MCF 10A (cell line): ENCODE measurements at regions not wholly inside any gene's neighbourhood (a gene's known extent, or its start where the extent isn't known, plus 50 kb on each side); places are given as distances from the start of the nearest gene placed in this dataset.

Experiments used
- BruUV-seq: library from RNA; stranded (reverse); fragments of 400-500 nt; replicated peaks from 2 replicates; lab custom pipeline; 2021; lab: Mats Ljungman, UMichigan
- CTCF ChIA-PET: fragments of 300-600 bp; sonication (Branson Sonifier 250); formaldehyde crosslinking; extraction: SDS; loops from one replicate; lab custom pipeline; 2021; ENCODE audit warnings: antibody characterized with exemption, inconsistent platforms; lab: Yijun Ruan, JAX
- POLR2A ChIA-PET: fragments of 300-600, 350-650 bp; sonication (Branson Sonifier 250); formaldehyde crosslinking; extraction: SDS; loops from one replicate; lab custom pipeline; 2020; ENCODE audit warnings: antibody characterized with exemption, inconsistent platforms; lab: Yijun Ruan, JAX
- DNase-seq: peaks from one replicate; pipeline ENCODE4 v3.0.0-alpha.2; 2018; ENCODE audit not compliant: unreplicated experiment
- H3K27ac Mint-ChIP-seq: one replicate; pipeline ENCODE4 v1.8.0; 2022; ENCODE audit warnings: mild to moderate bottlenecking, low read depth, mixed read lengths; ENCODE audit not compliant: unreplicated experiment
- H3K27me3 Mint-ChIP-seq: one replicate; pipeline ENCODE4 v1.8.0; 2022; ENCODE audit warnings: mixed read lengths; ENCODE audit not compliant: insufficient read depth, unreplicated experiment
- H3K36me3 Mint-ChIP-seq: one replicate; pipeline ENCODE4 v1.8.0; 2022; ENCODE audit warnings: mild to moderate bottlenecking, moderate library complexity, mixed read lengths; ENCODE audit not compliant: insufficient read depth, unreplicated experiment
- H3K4me1 Mint-ChIP-seq: one replicate; pipeline ENCODE4 v1.8.0; 2022; ENCODE audit warnings: mixed read lengths; ENCODE audit not compliant: insufficient read depth, unreplicated experiment
- H3K4me3 Mint-ChIP-seq: one replicate; pipeline ENCODE4 v1.8.0; 2022; ENCODE audit warnings: mild to moderate bottlenecking, moderate library complexity, mixed read lengths; ENCODE audit not compliant: unreplicated experiment
- H3K9me3 Mint-ChIP-seq: one replicate; pipeline ENCODE4 v1.8.0; 2022; ENCODE audit warnings: mixed read lengths; ENCODE audit not compliant: unreplicated experiment
- intact Hi-C: fragments of 100-400 bp; cut with micrococcal nuclease; formaldehyde crosslinking; loops from 2 replicates; pipeline ENCODE4 v1.14.1; 2022
- TF ChIP-seq, protein P1 (sequence below): fragments of 200-600 bp; IDR thresholded peaks from one replicate; pipeline ENCODE4 v1.8.0; 2022; ENCODE audit warnings: antibody characterized with exemption, mild to moderate bottlenecking; ENCODE audit not compliant: unreplicated experiment

DNA sequence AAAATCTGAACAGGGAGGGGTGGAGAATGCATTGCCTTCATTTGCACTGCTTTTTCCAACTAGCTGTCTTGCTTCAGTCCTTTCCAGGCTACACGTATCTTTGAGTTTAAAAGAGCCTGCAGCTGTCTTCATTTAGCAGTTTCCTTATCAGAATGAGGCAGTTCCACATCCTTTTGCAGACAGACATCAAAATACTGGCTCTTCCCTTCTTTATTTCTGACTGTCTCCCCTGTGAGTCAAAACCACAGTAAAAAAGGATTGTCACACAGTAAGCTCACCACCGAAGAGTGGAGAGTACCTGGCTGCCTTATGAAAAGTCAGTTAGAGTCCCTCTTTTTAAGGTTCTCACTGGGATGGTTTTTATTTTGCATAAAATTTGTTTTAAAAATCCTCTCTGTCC is 205.5 kb upstream of the CD96 start:
- H3K4me1 Mint-ChIP-seq: peaks cover 23% of the 10 kb centered on the region
- no peak overlapping the region for H3K4me3 Mint-ChIP-seq
- no peak for DNase-seq
- H3K27me3 Mint-ChIP-seq: no peaks in the 10 kb centered on the region
- H3K27ac Mint-ChIP-seq: no peak overlapping the region
- no peaks in the 10 kb centered on the region for H3K36me3 Mint-ChIP-seq
- H3K9me3 Mint-ChIP-seq: peaks cover 7% of the 10 kb centered on the region
- POLR2A ChIA-PET: no interaction called here
- CTCF ChIA-PET: interaction anchor here (0.6 to 1.8 kb wide), 7 partner anchors 10 to 1807 kb away, joined by 3 to 4 read pairs (median 4); no protein-coding TSS in a partner anchor
- intact Hi-C loops: loop anchor here (5.0 kb wide), 1 partner anchor 324 kb away; no protein-coding TSS in a partner anchor
- no TSS peak for BruUV-seq
- TF ChIP-seq, protein P1, sequence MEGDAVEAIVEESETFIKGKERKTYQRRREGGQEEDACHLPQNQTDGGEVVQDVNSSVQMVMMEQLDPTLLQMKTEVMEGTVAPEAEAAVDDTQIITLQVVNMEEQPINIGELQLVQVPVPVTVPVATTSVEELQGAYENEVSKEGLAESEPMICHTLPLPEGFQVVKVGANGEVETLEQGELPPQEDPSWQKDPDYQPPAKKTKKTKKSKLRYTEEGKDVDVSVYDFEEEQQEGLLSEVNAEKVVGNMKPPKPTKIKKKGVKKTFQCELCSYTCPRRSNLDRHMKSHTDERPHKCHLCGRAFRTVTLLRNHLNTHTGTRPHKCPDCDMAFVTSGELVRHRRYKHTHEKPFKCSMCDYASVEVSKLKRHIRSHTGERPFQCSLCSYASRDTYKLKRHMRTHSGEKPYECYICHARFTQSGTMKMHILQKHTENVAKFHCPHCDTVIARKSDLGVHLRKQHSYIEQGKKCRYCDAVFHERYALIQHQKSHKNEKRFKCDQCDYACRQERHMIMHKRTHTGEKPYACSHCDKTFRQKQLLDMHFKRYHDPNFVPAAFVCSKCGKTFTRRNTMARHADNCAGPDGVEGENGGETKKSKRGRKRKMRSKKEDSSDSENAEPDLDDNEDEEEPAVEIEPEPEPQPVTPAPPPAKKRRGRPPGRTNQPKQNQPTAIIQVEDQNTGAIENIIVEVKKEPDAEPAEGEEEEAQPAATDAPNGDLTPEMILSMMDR: no peak

DNA sequence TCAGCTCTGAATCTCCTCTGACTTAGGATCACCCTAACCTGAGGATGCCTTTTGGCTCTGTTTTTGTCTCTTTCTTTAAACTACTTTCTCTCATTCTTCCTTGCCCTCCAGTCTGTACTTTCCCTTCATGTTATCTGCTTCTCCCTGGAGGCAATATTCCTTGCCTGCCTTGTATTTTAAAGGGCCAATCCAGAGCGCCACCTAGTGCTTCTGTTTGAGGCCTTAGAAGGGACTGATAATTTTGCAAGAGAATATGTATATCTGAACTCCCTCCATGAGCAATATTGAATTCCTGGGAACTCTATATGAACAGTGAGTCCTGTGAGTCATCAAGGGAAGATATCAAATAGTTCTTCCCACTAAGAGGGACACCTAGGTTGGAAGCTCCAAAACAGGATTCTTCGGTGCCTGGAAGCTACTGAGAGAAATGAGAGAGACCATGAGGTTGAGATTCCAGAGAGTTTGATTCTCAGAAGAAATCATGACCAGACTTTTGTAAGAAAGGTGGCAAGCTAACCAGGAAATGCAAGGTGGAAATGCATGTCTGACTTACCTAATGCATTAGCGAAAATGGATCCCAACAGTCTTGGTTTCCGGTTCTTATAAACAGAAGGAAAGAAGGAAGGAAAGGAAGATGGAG is 203.8 kb upstream of the CD96 start:
- intact Hi-C loops: loop anchor here (1.0 to 5.0 kb wide), 6 partner anchors 128 to 1805 kb away; no protein-coding TSS in a partner anchor
- TF ChIP-seq, protein P1: peak; percentile 60
- Mint-ChIP-seq H3K36me3 (no peaks in the 10 kb centered on the region), H3K27ac (no peak overlapping the region), H3K4me3 (no peak overlapping the region), H3K4me1 (peaks cover 19% of the 10 kb centered on the region), H3K9me3 (peaks cover 7% of the 10 kb centered on the region), H3K27me3 (no peaks in the 10 kb centered on the region)
- BruUV-seq: no TSS peak
- peak; percentile 78 for DNase-seq
- POLR2A ChIA-PET: interaction anchor here (0.7 kb wide), 1 partner anchor 382 kb away, joined by 3 read pairs; no protein-coding TSS in a partner anchor
- CTCF ChIA-PET: interaction anchor here (0.5 to 2.0 kb wide), 22 partner anchors 9 to 1806 kb away, joined by 3 to 7 read pairs (median 3); no protein-coding TSS in a partner anchor

DNA sequence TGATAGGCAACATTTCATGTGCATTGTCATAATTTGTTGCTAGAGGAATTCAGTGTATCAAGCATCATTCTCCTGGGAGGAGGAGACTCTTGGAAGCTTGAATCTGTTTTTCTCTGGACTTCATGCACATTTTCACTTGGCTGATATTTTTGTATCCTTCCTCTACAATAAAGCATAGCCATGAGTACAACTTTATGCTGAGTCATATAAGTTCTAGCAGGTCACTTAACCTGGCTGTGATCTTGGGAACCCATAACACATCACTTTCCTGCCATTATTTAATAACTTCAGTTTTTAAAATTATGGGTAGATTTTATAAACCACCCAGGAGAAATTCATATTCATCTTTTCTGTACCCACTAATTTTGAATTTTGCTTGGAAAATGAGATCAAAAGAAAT is 203.0 kb upstream of the CD96 start:
- no peak overlapping the region for H3K27ac Mint-ChIP-seq
- BruUV-seq: no TSS peak
- no peaks in the 10 kb centered on the region for H3K27me3 Mint-ChIP-seq
- H3K36me3 Mint-ChIP-seq: no peaks in the 10 kb centered on the region
- POLR2A ChIA-PET: no interaction called here
- peaks cover 7% of the 10 kb centered on the region for H3K9me3 Mint-ChIP-seq
- H3K4me1 Mint-ChIP-seq: peaks cover 11% of the 10 kb centered on the region
- no peak for DNase-seq
- CTCF ChIA-PET: interaction anchor here (0.7 to 2.0 kb wide), 7 partner anchors 12 to 1024 kb away, joined by 3 to 6 read pairs (median 3); no protein-coding TSS in a partner anchor
- intact Hi-C loops: loop anchor here (2.0 to 5.0 kb wide), 4 partner anchors 200 to 1806 kb away; no protein-coding TSS in a partner anchor
- TF ChIP-seq, protein P1: no peak
- no peak overlapping the region for H3K4me3 Mint-ChIP-seq

DNA sequence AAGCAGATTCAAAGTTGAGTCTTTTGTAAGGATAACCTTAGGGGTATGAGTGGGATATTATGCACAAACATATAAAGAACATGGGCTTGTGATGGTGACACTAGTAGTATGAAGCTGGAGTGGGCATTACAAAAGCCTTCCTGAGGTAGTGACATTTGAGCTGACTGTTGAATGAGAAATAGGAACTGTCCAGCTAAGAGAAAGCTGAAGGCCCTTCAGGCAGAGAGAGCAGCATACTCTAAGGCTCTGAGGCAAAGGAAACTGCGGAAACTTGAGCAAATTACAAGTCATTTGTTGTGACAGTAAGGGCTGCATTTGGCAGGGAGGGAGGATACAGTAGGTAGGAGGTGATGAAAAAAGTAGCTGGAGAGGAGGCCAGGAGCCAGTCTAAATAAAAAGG is 190.7 kb upstream of the CD96 start:
- DNase-seq: peak; percentile 5
- TF ChIP-seq, protein P1: no peak
- Mint-ChIP-seq H3K4me1 (peaks cover 11% of the 10 kb centered on the region), H3K36me3 (no peaks in the 10 kb centered on the region), H3K9me3 (peaks cover 3% of the 10 kb centered on the region), H3K4me3 (no peak overlapping the region), H3K27ac (no peak overlapping the region), H3K27me3 (no peaks in the 10 kb centered on the region)
- CTCF ChIA-PET: interaction anchor here (0.7 kb wide), 1 partner anchor 12 kb away, joined by 3 read pairs; no protein-coding TSS in a partner anchor
- BruUV-seq: no TSS peak
- POLR2A ChIA-PET: no interaction called here
- intact Hi-C loops: no loop called here
